CD4-positive, alpha-beta T cell (primary cell): ENCODE measurements at regions not wholly inside any gene's neighbourhood (a gene's known extent, or its start where the extent isn't known, plus 50 kb on each side); places are given as distances from the start of the nearest gene placed in this dataset.

Experiments used
- ATAC-seq: fragments of 200-7000 bp; cut with Tn5 transposase; one replicate; pipeline ENCODE4 v1.10.0; 2022; ENCODE audit warnings: mild to moderate bottlenecking; ENCODE audit not compliant: poor library complexity
- CTCF ChIA-PET: fragments of 350-600 bp; sonication (Branson Sonifier 250); formaldehyde crosslinking; loops from one replicate; lab custom pipeline; 2021; ENCODE audit warnings: antibody characterized with exemption, inconsistent platforms; lab: Charles Lee
- POLR2A ChIA-PET: fragments of 350-600 bp; sonication (Branson Sonifier 250); formaldehyde crosslinking; loops from one replicate; lab custom pipeline; 2021; ENCODE audit warnings: antibody characterized with exemption, inconsistent platforms; lab: Charles Lee
- DNase-seq, 14 experiments: peaks; one replicate each; pipeline ENCODE4 v3.0.0-alpha.2; 2013 to 2020; ENCODE audit warnings: mixed read lengths in 2 of 14
- H3K27ac ChIP-seq, 2 donors: one replicate each; pipeline versions ENCODE4 v1.5.1 to v1.7.0; 2013; ENCODE audit warnings: low read length in 2 of 2, low read depth in 1 of 2, mild to moderate bottlenecking in 1 of 2
- H3K27me3 ChIP-seq, 2 experiments: 1 replicate in 1 of 2; 2 replicates in 1 of 2; pipeline versions ENCODE4 v1.6.1 to v1.7.0; 2013; ENCODE audit warnings: low read length in 2 of 2, control low read depth in 1 of 2, mild to moderate bottlenecking in 1 of 2, moderate library complexity in 1 of 2; ENCODE audit not compliant: insufficient read depth in 2 of 2, control insufficient read depth in 1 of 2
- H3K36me3 ChIP-seq: one replicate; pipeline ENCODE4 v1.6.1; 2013; ENCODE audit warnings: low read length, control low read depth; ENCODE audit not compliant: insufficient read depth
- H3K4me1 ChIP-seq: one replicate; pipeline ENCODE4 v1.6.1; 2013; ENCODE audit warnings: low read length, control low read depth; ENCODE audit not compliant: insufficient read depth
- H3K4me3 ChIP-seq: one replicate; pipeline ENCODE4 v1.5.1; 2013; ENCODE audit warnings: mild to moderate bottlenecking, low read length, moderate library complexity
- H3K9me3 ChIP-seq, 2 experiments: 1 replicate in 1 of 2; 2 replicates in 1 of 2; pipeline versions ENCODE4 v1.6.1 to v1.7.0; 2013; ENCODE audit warnings: low read length in 2 of 2, mild to moderate bottlenecking in 2 of 2, control low read depth in 1 of 2, moderate library complexity in 1 of 2; ENCODE audit not compliant: control insufficient read depth in 1 of 2, insufficient read depth in 1 of 2
- H3K27ac Mint-ChIP-seq: one replicate; pipeline ENCODE4 v1.8.0; 2020; ENCODE audit warnings: mixed read lengths
- H3K27me3 Mint-ChIP-seq: one replicate; pipeline ENCODE4 v1.8.0; 2021; ENCODE audit warnings: mixed read lengths
- H3K36me3 Mint-ChIP-seq: one replicate; pipeline ENCODE4 v1.8.0; 2021; ENCODE audit warnings: low read depth, mixed read lengths
- H3K4me1 Mint-ChIP-seq: one replicate; pipeline ENCODE4 v1.8.0; 2021; ENCODE audit warnings: low read depth, mixed read lengths
- H3K4me3 Mint-ChIP-seq: one replicate; pipeline ENCODE4 v1.8.0; 2020; ENCODE audit warnings: mild to moderate bottlenecking, mixed read lengths
- H3K9me3 Mint-ChIP-seq: one replicate; pipeline ENCODE4 v1.8.0; 2020; ENCODE audit warnings: mixed read lengths
- intact Hi-C, 2 experiments: fragments of 100-400 bp; cut with DNase I in 1 of 2; cut with micrococcal nuclease in 1 of 2; formaldehyde crosslinking; loops; one replicate each; pipeline versions ENCODE4 v1.15.1 to v1.9.0; 2023 to 2025; cut with DNase I, micrococcal nuclease
- TF ChIP-seq, protein P1 (sequence below): fragments of 200-600 bp; IDR thresholded peaks from one replicate; pipeline ENCODE4 v1.8.0; 2022; ENCODE audit warnings: antibody characterized with exemption, mild to moderate bottlenecking

DNA sequence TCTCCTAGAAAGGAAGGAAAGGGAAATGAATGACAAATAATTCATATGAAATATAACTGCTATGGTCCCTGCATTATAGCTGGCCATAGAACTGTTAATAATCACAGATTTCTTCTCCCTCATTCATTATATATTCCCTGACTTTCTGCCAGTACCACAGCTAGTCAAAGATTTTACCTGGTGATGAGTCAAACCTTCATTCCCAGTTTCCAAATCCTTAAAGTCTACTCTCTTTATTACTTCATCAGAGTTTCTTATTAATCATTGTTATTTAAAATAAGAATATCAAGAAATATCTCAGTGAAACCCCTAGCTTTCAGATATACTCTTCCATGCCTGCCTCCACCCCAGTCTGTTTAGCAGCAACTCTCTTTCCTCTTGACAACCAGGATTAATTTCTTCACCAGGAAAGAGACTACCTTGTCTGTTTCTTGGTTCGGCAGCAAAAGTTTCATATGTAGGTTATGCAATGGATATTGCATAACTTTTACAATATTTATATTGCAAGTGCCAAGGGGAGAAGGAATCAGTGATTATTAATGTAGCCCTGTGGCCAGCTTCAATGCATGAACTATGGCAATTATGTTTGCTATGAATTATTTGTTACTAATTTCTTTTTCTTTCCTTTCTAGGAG lies 533.8 kb downstream of the FBXO15 start:
- Mint-ChIP-seq H3K36me3 (no peaks in the 10 kb centered on the region), H3K4me1 (no peaks in the 10 kb centered on the region), H3K27me3 (no peaks in the 10 kb centered on the region), H3K27ac (no peak overlapping the region), H3K4me3 (no peak overlapping the region), H3K9me3 (no peaks in the 10 kb centered on the region)
- no peak overlapping the region for H3K4me3 ChIP-seq
- H3K9me3 ChIP-seq: no peaks in the 10 kb centered on the region
- ChIA-PET POLR2A (no interaction called here), CTCF (no interaction called here)
- no peak overlapping the region for H3K27ac ChIP-seq
- no peaks in the 10 kb centered on the region for H3K36me3 ChIP-seq
- H3K27me3 ChIP-seq: no peaks in the 10 kb centered on the region
- intact Hi-C loops: no loop called here
- no peaks in the 10 kb centered on the region for H3K4me1 ChIP-seq
- DNase-seq (no peak), ATAC-seq (no peak)
- TF ChIP-seq, protein P1, sequence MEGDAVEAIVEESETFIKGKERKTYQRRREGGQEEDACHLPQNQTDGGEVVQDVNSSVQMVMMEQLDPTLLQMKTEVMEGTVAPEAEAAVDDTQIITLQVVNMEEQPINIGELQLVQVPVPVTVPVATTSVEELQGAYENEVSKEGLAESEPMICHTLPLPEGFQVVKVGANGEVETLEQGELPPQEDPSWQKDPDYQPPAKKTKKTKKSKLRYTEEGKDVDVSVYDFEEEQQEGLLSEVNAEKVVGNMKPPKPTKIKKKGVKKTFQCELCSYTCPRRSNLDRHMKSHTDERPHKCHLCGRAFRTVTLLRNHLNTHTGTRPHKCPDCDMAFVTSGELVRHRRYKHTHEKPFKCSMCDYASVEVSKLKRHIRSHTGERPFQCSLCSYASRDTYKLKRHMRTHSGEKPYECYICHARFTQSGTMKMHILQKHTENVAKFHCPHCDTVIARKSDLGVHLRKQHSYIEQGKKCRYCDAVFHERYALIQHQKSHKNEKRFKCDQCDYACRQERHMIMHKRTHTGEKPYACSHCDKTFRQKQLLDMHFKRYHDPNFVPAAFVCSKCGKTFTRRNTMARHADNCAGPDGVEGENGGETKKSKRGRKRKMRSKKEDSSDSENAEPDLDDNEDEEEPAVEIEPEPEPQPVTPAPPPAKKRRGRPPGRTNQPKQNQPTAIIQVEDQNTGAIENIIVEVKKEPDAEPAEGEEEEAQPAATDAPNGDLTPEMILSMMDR: no peak

- no peak overlapping the region for H3K27ac ChIP-seq
- Mint-ChIP-seq H3K9me3 (peaks cover 5% of the 10 kb centered on the region), H3K4me3 (no peak overlapping the region), H3K27me3 (no peaks in the 10 kb centered on the region), H3K4me1 (no peaks in the 10 kb centered on the region), H3K27ac (no peak overlapping the region), H3K36me3 (no peaks in the 10 kb centered on the region)
- peaks cover 0 to 9% of the 10 kb centered on the region in 2 experiments for H3K9me3 ChIP-seq
- POLR2A ChIA-PET: no interaction called here
- ATAC-seq: no peak
- CTCF ChIA-PET: no interaction called here
- intact Hi-C loops: no loop called here
- no peak overlapping the region for H3K4me3 ChIP-seq
- no peaks in the 10 kb centered on the region for H3K36me3 ChIP-seq
- no peaks in the 10 kb centered on the region for H3K27me3 ChIP-seq
- H3K4me1 ChIP-seq: no peaks in the 10 kb centered on the region
- no peak for DNase-seq
- TF ChIP-seq, protein P1: no peak
Observed at GRCh38 chr18:73597832-73598615, 549.6 kb downstream of the FBXO15 start.

- H3K36me3 Mint-ChIP-seq: no peaks in the 10 kb centered on the region
- TF ChIP-seq, protein P1: no peak
- no peaks in the 10 kb centered on the region for H3K27me3 Mint-ChIP-seq
- no peaks in the 10 kb centered on the region for H3K4me1 ChIP-seq
- H3K9me3 ChIP-seq: peaks cover 0 to 4% of the 10 kb centered on the region in 2 experiments
- no peak overlapping the region for H3K27ac Mint-ChIP-seq
- no peaks in the 10 kb centered on the region for H3K27me3 ChIP-seq
- intact Hi-C loops: no loop called here
- H3K4me3 ChIP-seq: no peak overlapping the region
- no peaks in the 10 kb centered on the region for H3K36me3 ChIP-seq
- no peak overlapping the region for H3K27ac ChIP-seq
- CTCF ChIA-PET: no interaction called here
- POLR2A ChIA-PET: no interaction called here
- ATAC-seq (no peak), DNase-seq (no peak)
- H3K4me3 Mint-ChIP-seq: no peak overlapping the region
- peaks cover 5% of the 10 kb centered on the region for H3K9me3 Mint-ChIP-seq
- H3K4me1 Mint-ChIP-seq: no peaks in the 10 kb centered on the region
Observed at GRCh38 chr18:73594749-73595148, 552.9 kb downstream of the FBXO15 start.
